Hepatocyte (in vitro differentiated cells): ENCODE measurements at regions not wholly inside any gene's neighbourhood (a gene's known extent, or its start where the extent isn't known, plus 50 kb on each side); places are given as distances from the start of the nearest gene placed in this dataset.

Experiments used
- DNase-seq: peaks from one replicate; pipeline ENCODE4 v3.0.0-alpha.2; 2016; ENCODE audit warnings: low spot score
- H2AFZ ChIP-seq: fragments of 200-600 bp; sonication (generic); 2 replicates; pipeline ENCODE4 v1.6.0; 2016; ENCODE audit warnings: antibody characterized with exemption, mild to moderate bottlenecking
- H3K27ac ChIP-seq: fragments of 200-600 bp; sonication (generic); 2 replicates; pipeline ENCODE4 v1.5.1; 2016; ENCODE audit warnings: mild to moderate bottlenecking
- H3K27me3 ChIP-seq: fragments of 200-600 bp; sonication (generic); 2 replicates; pipeline ENCODE4 v1.6.1; 2016
- H3K36me3 ChIP-seq: fragments of 200-600 bp; sonication (generic); replicated peaks from 2 replicates; pipeline ENCODE4 v1.5.1; 2016; ENCODE audit warnings: low read depth; ENCODE audit not compliant: insufficient read depth
- H3K4me1 ChIP-seq: fragments of 200-600 bp; sonication (generic); 2 replicates; pipeline ENCODE4 v1.5.1; 2016; ENCODE audit warnings: mild to moderate bottlenecking, moderate library complexity; ENCODE audit not compliant: insufficient read depth
- H3K4me2 ChIP-seq: fragments of 200-600 bp; sonication (generic); 2 replicates; pipeline ENCODE4 v1.6.0; 2016
- H3K4me3 ChIP-seq: fragments of 200-600 bp; sonication (generic); 2 replicates; pipeline ENCODE4 v1.5.1; 2016; ENCODE audit warnings: mild to moderate bottlenecking
- H3K79me2 ChIP-seq: fragments of 200-600 bp; sonication (generic); 2 replicates; pipeline ENCODE4 v1.6.0; 2017; ENCODE audit warnings: mild to moderate bottlenecking
- H3K9me2 ChIP-seq: fragments of 200-600 bp; sonication (generic); replicated peaks from 2 replicates; pipeline ENCODE4 v1.6.0; 2017; ENCODE audit warnings: mild to moderate bottlenecking; ENCODE audit not compliant: insufficient read depth
- H3K9me3 ChIP-seq: fragments of 200-600 bp; sonication (generic); 2 replicates; pipeline ENCODE4 v1.5.1; 2016; ENCODE audit warnings: low read depth, mild to moderate bottlenecking
- H4K20me1 ChIP-seq: fragments of 200-600 bp; sonication (generic); 2 replicates; pipeline ENCODE4 v1.6.0; 2016; ENCODE audit warnings: mild to moderate bottlenecking; ENCODE audit not compliant: insufficient read depth, poor library complexity, severe bottlenecking
- CTCF ChIP-seq: fragments of 200-600 bp; sonication (generic); IDR thresholded peaks from 2 replicates; pipeline ENCODE4 v1.5.1; 2016; ENCODE audit warnings: antibody characterized with exemption, mild to moderate bottlenecking; ENCODE audit not compliant: poor library complexity
- EZH2 ChIP-seq: fragments of 200-600 bp; sonication (generic); IDR thresholded peaks from 2 replicates; pipeline ENCODE4 v1.6.1; 2016; ENCODE audit warnings: antibody characterized with exemption, mild to moderate bottlenecking, borderline replicate concordance
- EZH2phosphoT487 ChIP-seq: fragments of 200-600 bp; sonication (generic); IDR thresholded peaks from one replicate; pipeline ENCODE4 v1.6.1; 2018; ENCODE audit warnings: antibody characterized with exemption, mild to moderate bottlenecking, low read depth, moderate library complexity; ENCODE audit not compliant: unreplicated experiment, severe bottlenecking
- WGBS: methylation state at CpG from one replicate; pipeline ENCODE4 v1.1.6; 2016; ENCODE audit warnings: low lambda C conversion rate; ENCODE audit errors: missing lambda C conversion rate; 5-methylcytosine and 5-hydroxymethylcytosine counted together

GRCh38 chr14:51431741-51432140 is 191.7 kb downstream of the TMX1 start:
- Histone ChIP-seq H3K9me2 (no peaks in the 10 kb centered on the region), H3K79me2 (no peaks in the 10 kb centered on the region), H3K4me3 (no peak overlapping the region), H3K36me3 (no peaks in the 10 kb centered on the region), H3K27me3 (no peaks in the 10 kb centered on the region), H3K27ac (no peak overlapping the region), H2AFZ (no peak overlapping the region), H3K4me2 (no peak overlapping the region), H3K4me1 (peaks cover 12% of the 10 kb centered on the region), H3K9me3 (no peaks in the 10 kb centered on the region), H4K20me1 (no peaks in the 10 kb centered on the region)
- DNase-seq = no peak
- TF ChIP-seq CTCF = no peak
- TF ChIP-seq EZH2phosphoT487 = no peak
- no peak for TF ChIP-seq EZH2
- 85% methylated on average over 1 of the region's 1 CpG for WGBS

GRCh38 chr14:51432302-51432948 is 192.4 kb downstream of the TMX1 start:
- Histone ChIP-seq H3K36me3 (no peaks in the 10 kb centered on the region), H3K79me2 (no peaks in the 10 kb centered on the region), H3K4me1 (peaks cover 12% of the 10 kb centered on the region), H3K9me3 (no peaks in the 10 kb centered on the region), H3K9me2 (no peaks in the 10 kb centered on the region), H4K20me1 (no peaks in the 10 kb centered on the region), H3K4me3 (no peak overlapping the region), H3K4me2 (no peak overlapping the region), H2AFZ (no peak overlapping the region), H3K27me3 (no peaks in the 10 kb centered on the region), H3K27ac (no peak overlapping the region)
- WGBS = 82% methylated on average over 3 of the region's 3 CpGs
- no peak for DNase-seq
- no peak for TF ChIP-seq EZH2phosphoT487

- H2AFZ ChIP-seq = no peak overlapping the region
- 100% methylated on average over 1 of the region's 1 CpG for WGBS
- H3K9me2 ChIP-seq = no peaks in the 10 kb centered on the region
- peaks cover 1% of the 10 kb centered on the region for H3K4me1 ChIP-seq
- no peak for DNase-seq
- H4K20me1 ChIP-seq = no peaks in the 10 kb centered on the region
- H3K9me3 ChIP-seq = no peaks in the 10 kb centered on the region
- no peaks in the 10 kb centered on the region for H3K27me3 ChIP-seq
- no peaks in the 10 kb centered on the region for H3K36me3 ChIP-seq
- no peak for TF ChIP-seq EZH2phosphoT487
- TF ChIP-seq CTCF = no peak
- no peak for TF ChIP-seq EZH2
- H3K79me2 ChIP-seq = no peaks in the 10 kb centered on the region
- no peak overlapping the region for H3K4me2 ChIP-seq
- H3K4me3 ChIP-seq = no peak overlapping the region
- no peak overlapping the region for H3K27ac ChIP-seq
Observed at GRCh38 chr14:51436630-51437029, 196.6 kb downstream of the TMX1 start.

- Histone ChIP-seq H3K4me1 (peaks cover 9% of the 10 kb centered on the region), H3K27ac (no peak overlapping the region), H3K36me3 (no peaks in the 10 kb centered on the region), H3K9me2 (no peaks in the 10 kb centered on the region), H2AFZ (no peak overlapping the region), H3K9me3 (no peaks in the 10 kb centered on the region), H3K4me2 (no peak overlapping the region), H4K20me1 (no peaks in the 10 kb centered on the region), H3K4me3 (no peak overlapping the region), H3K27me3 (no peaks in the 10 kb centered on the region), H3K79me2 (no peaks in the 10 kb centered on the region)
- TF ChIP-seq EZH2phosphoT487 = no peak
- no peak for TF ChIP-seq EZH2
- no peak for TF ChIP-seq CTCF
- no peak for DNase-seq
- 17% methylated on average over 4 of the region's 4 CpGs for WGBS
Observed at GRCh38 chr14:51439896-51440295, 199.8 kb downstream of the TMX1 start.
